ENCODE measurements at regions not wholly inside any gene's neighbourhood (a gene's known extent, or its start where the extent isn't known, plus 50 kb on each side); places are given as distances from the start of the nearest gene placed in this dataset.

- TF ChIP-seq POLR2A (IDR thresholded peaks at IDR 0.05) = no peak
- TF ChIP-seq EP300 (IDR thresholded peaks at IDR 0.05) = no peak
- TF ChIP-seq, protein P1, sequence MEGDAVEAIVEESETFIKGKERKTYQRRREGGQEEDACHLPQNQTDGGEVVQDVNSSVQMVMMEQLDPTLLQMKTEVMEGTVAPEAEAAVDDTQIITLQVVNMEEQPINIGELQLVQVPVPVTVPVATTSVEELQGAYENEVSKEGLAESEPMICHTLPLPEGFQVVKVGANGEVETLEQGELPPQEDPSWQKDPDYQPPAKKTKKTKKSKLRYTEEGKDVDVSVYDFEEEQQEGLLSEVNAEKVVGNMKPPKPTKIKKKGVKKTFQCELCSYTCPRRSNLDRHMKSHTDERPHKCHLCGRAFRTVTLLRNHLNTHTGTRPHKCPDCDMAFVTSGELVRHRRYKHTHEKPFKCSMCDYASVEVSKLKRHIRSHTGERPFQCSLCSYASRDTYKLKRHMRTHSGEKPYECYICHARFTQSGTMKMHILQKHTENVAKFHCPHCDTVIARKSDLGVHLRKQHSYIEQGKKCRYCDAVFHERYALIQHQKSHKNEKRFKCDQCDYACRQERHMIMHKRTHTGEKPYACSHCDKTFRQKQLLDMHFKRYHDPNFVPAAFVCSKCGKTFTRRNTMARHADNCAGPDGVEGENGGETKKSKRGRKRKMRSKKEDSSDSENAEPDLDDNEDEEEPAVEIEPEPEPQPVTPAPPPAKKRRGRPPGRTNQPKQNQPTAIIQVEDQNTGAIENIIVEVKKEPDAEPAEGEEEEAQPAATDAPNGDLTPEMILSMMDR (IDR thresholded peaks at IDR 0.05) = no peak
- no peak overlapping the region for H3K4me3 ChIP-seq
- no peaks in the 10 kb centered on the region for H3K9me3 ChIP-seq
- H3K27ac ChIP-seq = no peak overlapping the region
- no peaks in the 10 kb centered on the region for H3K36me3 ChIP-seq
- 84 to 88% (median 86%) methylated on average over 17 of the region's 17 CpGs for WGBS, 3 donors
- intact Hi-C loops (cut with DNase I) = no loop called here
- DNase-seq = no peak
- peaks cover 5% of the 10 kb centered on the region for H3K4me1 ChIP-seq (ENCODE audit: insufficient read depth)
- no peaks in the 10 kb centered on the region for H3K27me3 ChIP-seq
Measured at GRCh38 chr6:156662025-156662445, 115.1 kb upstream of the ARID1B start.

DNA sequence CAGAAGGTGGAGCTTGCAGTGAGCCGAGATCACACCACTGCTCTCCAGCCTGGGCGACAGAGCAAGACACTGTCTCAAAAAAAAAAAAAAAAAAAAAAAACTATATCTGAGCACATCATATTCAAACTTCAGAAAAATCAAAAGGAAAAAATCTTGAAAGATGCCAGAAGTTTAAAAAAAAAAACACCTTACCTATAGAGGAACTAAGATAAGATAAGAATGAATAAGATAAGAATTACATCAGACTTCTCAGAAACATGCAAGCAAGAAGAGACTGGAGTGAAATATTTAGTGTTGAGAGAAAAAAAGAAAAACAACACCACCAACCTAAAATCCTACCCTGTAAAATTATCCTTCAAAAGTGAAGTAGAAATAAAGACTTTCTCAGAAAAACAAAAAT lies 116.8 kb upstream of the ARID1B start:
- Histone ChIP-seq H3K27me3 (no peaks in the 10 kb centered on the region), H3K4me1 (ENCODE audit: insufficient read depth) (peaks cover 5% of the 10 kb centered on the region), H3K36me3 (no peaks in the 10 kb centered on the region), H3K27ac (no peak overlapping the region), H3K4me3 (no peak overlapping the region), H3K9me3 (no peaks in the 10 kb centered on the region)
- 87 to 100% (median 95%) methylated on average over 2 of the region's 2 CpGs for WGBS, 3 donors
- intact Hi-C loops (cut with DNase I) = no loop called here
- DNase-seq = no peak
- TF ChIP-seq, protein P1 (IDR thresholded peaks at IDR 0.05) = no peak
- TF ChIP-seq POLR2A (IDR thresholded peaks at IDR 0.05) (no peak), EP300 (IDR thresholded peaks at IDR 0.05) (no peak)

DNA sequence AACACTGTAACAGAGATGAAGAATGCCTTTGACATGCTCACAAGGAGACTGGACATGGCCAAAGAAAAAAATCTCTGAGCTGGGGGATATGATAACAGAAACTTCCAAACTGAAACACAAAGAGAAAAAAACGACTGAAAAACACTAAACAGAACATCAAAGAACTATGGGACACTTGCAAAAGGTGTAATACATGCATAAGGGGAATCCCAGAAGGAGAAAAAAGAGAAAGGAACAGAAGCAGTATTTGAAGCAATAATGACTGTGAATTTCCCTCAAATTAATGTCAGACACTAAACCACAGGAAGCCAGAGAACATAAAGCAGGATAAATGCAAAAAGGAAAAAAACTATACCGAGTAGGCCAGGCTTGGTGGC lies 117.4 kb upstream of the ARID1B start:
- Histone ChIP-seq H3K36me3 (no peaks in the 10 kb centered on the region), H3K4me1 (ENCODE audit: insufficient read depth) (peaks cover 5% of the 10 kb centered on the region), H3K4me3 (no peak overlapping the region), H3K27ac (no peak overlapping the region), H3K9me3 (no peaks in the 10 kb centered on the region), H3K27me3 (no peaks in the 10 kb centered on the region)
- TF ChIP-seq EP300 (IDR thresholded peaks at IDR 0.05) = no peak
- TF ChIP-seq, protein P1 (IDR thresholded peaks at IDR 0.05) = no peak
- no peak for TF ChIP-seq POLR2A (IDR thresholded peaks at IDR 0.05)
- intact Hi-C loops (cut with DNase I) = no loop called here
- WGBS, 3 donors = 75 to 82% (median 78%) methylated on average over 2 of the region's 2 CpGs
- no peak for DNase-seq

GRCh38 chr6:156658966-156659821 lies 118.0 kb upstream of the ARID1B start:
- 57 to 65% (median 58%) methylated on average over 7 of the region's 7 CpGs for WGBS, 3 donors
- H3K4me1 ChIP-seq (ENCODE audit: insufficient read depth) = peaks cover 5% of the 10 kb centered on the region
- no peak for DNase-seq
- H3K9me3 ChIP-seq = no peaks in the 10 kb centered on the region
- no peak for TF ChIP-seq POLR2A (IDR thresholded peaks at IDR 0.05)
- TF ChIP-seq, protein P1 (IDR thresholded peaks at IDR 0.05) = no peak
- TF ChIP-seq EP300 (IDR thresholded peaks at IDR 0.05) = no peak
- intact Hi-C loops (cut with DNase I) = no loop called here
- no peak overlapping the region for H3K27ac ChIP-seq
- no peaks in the 10 kb centered on the region for H3K27me3 ChIP-seq
- no peaks in the 10 kb centered on the region for H3K36me3 ChIP-seq
- H3K4me3 ChIP-seq = no peak overlapping the region
